Activated CD4-positive, alpha-beta T cell treated with anti-CD3 and anti-CD28 coated beads, Interleukin-2, amount 50 U/mL, for 24 hours (primary cell): ENCODE measurements at regions not wholly inside any gene's neighbourhood (a gene's known extent, or its start where the extent isn't known, plus 50 kb on each side); places are given as distances from the start of the nearest gene placed in this dataset.
"Not testable (repeated sequence)": the region's sequence is repeated elsewhere in the genome, so short reads cannot be mapped to it uniquely, and the experiment has no call there.

Source experiments
- DNase-seq, 2 donors: peaks; one replicate each; pipeline ENCODE4 v3.0.0-alpha.2; 2020; ENCODE audit warnings: low read depth in 1 of 2, low spot score in 1 of 2

DNA sequence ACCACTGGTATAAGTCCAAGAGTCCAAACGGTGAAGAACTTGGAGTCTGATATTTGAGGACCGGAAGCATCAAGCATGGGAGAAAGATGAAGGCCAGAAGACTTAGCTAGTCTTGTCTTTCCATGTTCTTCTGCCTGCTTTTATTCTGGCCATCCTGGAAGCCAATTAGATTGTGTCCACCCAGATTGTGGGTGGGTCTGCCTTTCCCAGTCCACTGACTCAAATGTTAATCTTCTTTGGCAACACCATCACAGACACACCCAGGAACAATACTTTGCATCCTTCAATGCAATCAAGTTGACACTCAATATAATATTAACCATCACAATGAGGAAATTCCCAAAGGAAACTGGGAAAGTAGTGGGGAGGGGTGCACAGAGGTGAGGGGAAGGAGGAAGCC lies 340.1 kb downstream of the BMP4 start:
- not testable (repeated sequence) for DNase-seq

DNA sequence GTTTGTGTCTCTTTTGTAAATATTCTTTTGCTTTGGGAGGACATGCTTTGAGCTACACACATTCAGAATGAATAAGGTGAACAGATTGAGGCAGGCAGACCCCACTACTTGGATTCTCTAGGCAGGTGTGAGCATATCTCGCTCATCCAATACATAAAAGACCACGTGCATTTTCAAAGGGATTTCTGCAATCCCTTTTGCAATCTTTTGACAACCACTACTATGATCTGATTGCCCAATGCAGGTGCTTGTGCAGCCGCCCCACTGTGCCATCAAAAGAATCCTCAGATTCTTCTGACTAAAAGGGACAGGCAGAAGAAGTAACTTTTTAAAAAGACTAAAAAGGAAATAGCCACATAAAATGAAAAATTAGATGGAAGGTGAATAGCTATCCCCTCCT lies 341.4 kb downstream of the BMP4 start:
- DNase-seq, result no peak

DNA sequence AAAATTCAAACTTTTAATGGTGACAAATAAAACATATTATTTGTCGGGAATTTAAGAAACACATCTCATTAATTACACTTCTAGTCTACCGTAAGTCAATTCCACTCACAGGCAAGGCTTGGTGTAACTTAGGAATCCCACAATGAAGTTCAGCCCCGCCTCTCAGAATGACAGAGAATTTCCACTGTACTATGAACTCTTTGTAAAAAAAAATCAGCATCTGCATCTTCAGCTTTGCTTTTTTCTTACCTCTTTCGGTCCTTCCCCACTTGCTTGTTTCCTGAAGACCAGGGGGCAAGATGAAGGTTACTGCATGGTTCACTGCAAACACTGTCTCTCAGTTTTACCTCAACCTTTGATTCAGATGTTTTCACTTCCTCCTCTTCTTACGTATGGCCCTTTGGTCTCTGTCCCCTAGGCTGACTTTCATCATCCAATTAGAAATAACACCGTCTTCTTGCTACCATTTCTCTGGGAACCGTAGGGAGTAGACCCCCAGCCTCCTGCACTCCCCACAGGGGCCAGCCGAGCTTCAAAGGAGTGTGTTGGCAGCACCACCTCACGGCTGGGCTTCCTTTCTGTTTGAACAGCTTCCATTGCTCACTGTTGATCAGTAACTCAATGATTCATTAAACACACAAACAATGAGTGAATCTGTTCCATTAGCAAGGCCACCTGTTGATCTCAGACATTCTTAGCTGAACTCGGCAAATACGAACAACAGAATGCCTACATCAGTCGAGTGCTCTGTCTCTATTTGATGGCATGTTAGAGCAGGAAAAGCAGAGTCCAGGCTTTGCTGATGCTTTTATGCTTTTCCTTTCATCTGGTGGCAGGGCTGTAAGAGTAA lies 343.0 kb downstream of the BMP4 start:
- DNase-seq, result no peak

DNA sequence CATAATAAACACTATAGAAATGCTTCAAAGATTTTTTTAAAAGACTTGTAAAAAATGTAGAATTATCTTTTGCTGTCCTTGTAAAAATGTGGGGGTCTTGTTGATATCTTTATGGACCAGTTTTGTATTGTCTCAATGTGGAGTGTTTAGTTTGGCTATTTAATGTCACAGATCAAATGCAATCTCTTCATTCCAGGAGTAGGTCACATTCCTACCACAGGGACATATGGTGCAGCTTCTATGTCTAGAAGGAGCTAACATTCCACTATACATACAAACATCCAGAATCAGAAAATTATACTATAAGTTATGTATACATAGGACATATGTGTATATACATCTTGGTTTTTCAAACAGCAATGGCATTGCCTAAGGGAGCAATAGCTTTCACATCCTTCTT lies 345.7 kb downstream of the BMP4 start:
- DNase-seq, result no peak

DNA sequence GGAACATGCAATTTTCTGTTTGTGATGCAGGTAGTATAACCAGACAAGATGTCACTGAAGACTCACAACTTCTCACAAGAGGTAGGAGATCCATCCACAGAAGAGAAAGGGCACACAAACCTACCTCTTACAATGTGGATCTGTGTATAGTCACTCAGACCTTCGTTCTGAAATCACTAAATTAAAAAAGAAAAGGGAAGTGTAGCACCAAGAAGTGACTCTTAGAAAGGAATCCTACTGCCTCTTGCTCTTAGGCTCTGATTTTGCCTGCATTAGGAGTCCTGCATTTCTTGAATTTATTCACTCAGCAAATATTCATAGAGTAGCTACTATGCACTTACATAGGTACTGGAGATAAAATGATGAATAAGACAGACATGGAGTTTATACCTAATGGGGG lies 347.6 kb downstream of the BMP4 start:
- DNase-seq, result no peak

DNA sequence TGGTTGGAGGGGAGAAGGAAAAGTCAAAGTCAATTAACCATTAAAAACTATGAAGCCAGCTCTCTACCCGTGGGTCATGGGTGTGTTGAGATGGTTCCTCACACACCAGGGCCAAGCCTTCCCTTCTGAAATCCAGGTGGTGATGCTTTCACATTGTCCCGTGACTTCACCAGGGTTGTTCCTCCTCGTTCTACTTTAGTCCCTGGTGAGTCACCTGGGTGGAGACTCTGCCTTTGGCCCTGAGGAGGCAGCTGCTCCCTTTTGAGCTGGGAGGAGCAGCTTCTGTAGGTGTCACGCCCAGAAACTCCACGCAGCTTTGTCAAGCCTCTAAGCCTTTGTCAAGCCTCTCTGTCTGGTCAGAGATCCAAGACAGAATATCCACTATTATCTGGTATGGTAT lies 348.3 kb downstream of the BMP4 start:
- no peak for DNase-seq

DNA sequence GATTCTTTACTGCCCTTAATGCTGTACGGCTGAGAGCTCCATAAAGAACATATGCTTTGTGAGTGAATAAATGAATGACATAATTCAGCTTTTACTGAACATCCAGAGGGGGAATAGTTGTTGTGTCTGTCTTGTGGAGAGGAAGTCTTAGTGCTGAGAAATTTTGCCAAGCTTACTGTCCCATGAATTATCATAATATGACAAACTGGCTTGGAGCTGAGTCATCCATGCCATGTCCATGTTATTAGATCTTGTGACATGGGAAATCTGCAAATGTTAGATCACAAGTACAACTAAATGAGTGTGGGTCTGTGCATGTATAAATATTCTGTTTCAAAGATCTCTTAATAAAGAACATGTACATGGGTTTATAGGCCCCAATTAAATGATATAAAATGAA lies 350.4 kb downstream of the BMP4 start:
- DNase-seq, result no peak

DNA sequence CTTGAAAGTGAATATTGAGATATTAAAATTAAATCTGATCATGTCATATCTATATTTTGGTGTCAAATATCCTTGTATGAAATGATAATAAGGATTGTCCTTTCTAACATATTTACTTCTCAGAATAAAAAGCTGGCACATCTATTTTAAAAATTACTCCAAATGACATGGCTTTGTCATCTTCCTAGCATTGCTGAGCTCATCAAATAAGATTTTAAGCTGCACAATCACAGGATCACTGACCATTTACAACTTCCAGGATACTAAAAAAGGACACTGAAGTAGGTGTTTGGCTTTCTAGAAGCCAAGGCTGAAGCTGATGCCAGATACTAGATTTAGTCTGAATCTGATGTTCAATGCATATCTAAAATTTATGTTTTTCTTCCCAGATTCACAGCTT lies 351.1 kb downstream of the BMP4 start:
- no peak for DNase-seq

DNA sequence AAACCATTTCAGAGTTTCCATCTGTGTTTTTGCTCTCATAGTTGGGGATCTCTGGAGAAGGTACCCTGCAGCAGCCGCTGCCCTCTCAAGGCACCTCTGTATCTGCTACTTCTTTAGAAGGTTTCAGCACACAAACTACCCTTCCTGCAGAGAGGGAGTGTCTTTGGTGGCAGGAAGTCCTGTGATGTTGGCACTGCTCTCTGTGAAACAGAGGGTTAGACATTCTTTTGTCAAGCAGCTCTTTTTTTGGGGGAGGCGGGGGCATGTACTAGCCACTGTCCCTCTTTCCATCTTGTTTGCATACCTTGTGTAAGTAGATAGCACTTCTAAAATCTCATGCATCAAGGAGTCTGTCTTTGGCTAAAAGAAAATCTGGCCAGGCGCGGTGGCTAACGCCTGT lies 352.6 kb downstream of the BMP4 start:
- no peak for DNase-seq

DNA sequence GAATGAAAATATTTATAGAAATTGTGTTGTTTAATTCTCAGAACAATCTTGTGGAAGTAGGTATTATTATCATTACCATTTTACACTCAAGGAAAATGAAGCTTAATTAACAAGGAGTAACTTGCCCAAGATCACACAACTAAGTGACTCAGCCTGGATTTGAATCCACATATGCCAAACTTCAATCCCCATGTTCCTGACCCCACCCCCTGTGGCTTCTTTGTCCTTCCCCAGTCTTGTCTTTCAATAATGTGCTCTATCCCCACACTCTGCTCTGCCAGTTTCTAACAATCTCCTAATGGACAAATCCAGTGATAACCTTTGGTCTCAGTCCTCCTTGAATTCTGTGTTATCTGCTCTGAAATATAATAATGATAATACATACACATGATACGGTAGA lies 355.2 kb downstream of the BMP4 start:
- no peak for DNase-seq

DNA sequence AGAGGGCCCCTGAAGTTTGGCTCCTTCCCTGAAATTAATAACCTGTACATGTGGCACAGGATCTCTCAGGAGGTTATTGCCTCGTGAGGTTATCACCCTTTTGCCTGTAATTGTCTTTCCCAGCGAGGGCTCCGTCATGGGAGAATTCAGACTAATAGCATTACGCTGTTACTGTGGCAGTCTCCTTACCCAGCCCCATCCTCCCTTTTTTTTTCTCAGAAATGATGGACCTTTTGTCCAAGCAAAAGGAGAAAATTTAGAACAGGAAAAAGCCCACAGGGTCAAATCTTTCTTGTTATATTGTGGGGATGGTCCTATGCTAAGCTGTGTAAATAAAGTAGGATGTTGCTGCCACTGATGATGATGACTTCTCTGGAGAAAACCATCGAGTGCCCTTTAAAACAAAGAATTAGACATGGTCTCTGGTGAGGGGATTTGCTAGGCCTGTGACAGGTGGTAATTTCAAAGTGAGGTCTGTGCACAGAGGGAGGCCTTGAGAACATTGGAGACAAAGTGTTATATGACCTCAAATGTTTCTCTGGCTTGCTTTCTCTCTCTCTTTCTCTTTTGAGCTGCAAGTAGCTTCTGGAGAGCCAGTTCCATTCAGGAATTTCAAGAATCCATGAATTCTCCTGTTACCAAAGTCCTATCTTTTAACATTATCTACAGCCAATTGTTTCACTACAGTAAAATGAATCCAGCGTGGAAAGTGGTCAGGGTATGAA lies 357.2 kb downstream of the BMP4 start:
- no peak for DNase-seq

DNA sequence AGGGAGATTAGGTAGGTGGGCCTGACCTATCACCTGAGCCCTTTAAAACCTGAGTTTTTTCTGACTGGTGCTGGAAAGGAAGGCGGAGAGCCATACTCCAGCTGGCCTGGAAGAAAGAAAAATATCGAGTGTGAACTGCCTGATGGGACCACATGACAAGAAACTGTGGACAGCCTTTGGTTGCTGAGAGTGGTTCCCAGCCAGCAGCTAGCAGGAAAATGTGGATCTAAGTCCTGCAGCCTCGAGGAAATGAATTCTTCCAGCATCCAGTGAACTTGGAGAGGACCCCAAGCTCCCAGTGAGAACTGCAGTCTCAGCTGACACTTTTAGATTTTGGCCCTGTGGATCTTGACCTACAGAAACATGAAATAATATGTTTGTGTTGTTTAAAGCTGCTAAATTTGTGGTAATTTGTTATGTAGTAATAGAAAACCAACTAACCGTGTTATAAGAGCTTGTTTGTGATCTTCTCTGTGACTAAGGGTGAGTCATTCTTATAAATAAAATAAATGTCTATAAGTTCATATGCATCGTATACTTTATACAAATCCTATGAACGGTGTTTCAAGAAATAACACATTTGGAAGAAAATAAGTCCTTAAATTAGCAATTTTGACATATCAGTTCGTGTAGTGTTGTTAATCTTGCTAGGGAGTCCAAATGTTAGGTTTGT lies 359.6 kb downstream of the BMP4 start:
- no peak for DNase-seq

DNA sequence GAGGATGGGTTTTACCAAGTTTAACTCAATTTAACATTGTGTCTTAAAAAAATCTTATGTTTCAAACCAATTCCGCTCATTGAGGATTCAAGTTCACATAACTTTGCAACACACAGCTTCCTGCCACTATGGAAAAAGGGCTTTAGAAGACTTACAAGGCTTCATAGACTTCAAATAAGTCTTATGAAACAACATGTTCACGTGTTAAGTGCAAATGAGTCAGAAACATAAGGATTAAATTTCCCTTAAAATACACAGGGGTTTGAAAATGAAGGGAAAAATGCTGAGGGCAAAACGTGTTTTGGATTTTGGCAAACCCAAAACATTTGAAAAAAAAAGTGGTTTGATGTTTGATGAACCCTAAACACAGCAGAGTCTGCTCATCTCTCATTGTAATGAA lies 364.8 kb downstream of the BMP4 start:
- DNase-seq, result no peak

DNA sequence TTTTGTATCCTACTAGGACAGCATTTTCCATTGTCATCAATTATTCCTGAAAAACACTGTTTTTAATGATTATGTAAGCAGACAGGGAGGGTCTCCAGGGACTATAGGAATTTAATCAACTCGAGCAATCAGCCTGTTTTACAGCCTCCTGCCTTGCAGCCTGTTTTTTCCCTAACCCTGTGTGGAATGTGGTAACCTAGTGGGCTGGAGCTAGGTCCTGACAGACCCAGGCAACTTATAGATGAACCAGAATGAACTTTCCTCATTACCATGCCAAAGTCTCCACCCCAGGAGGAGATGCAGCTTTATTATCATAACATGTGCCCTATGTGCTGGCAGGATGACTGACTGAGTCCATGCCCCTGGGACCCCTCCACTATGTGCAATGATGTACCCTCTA lies 375.1 kb downstream of the BMP4 start:
- no peak for DNase-seq

DNA sequence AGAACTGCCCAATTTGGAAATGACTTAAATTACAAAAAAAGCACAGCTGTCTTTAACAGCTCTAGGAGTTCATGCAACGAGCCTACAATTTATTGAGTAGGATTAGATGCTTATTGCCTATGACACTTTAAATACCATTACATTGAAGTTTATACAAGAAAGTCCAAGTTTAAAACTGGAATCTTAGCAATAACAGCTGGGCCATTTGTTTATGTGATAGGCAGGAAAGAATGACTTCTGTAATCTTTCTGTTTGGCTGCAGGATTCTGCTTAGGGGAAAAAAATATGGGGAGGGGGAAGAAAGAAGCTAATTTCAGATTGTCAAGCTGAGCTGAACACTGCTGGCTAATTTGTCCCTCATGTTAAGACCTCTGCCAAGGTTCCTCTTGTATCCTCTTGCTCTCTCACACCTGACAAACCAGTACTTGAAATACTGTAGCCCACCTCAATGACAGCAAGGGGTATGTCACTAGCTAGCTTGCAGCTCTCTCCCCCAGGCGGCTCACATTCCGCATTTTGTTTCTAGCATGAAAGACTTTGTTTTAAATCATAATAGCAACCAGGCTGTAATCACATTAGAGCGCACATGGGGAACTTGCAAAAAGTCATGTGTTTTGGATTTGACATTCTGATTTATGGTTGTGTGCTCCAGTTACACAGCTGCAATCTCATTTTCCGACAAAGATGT lies 384.8 kb downstream of the BMP4 start:
- no peak for DNase-seq

DNA sequence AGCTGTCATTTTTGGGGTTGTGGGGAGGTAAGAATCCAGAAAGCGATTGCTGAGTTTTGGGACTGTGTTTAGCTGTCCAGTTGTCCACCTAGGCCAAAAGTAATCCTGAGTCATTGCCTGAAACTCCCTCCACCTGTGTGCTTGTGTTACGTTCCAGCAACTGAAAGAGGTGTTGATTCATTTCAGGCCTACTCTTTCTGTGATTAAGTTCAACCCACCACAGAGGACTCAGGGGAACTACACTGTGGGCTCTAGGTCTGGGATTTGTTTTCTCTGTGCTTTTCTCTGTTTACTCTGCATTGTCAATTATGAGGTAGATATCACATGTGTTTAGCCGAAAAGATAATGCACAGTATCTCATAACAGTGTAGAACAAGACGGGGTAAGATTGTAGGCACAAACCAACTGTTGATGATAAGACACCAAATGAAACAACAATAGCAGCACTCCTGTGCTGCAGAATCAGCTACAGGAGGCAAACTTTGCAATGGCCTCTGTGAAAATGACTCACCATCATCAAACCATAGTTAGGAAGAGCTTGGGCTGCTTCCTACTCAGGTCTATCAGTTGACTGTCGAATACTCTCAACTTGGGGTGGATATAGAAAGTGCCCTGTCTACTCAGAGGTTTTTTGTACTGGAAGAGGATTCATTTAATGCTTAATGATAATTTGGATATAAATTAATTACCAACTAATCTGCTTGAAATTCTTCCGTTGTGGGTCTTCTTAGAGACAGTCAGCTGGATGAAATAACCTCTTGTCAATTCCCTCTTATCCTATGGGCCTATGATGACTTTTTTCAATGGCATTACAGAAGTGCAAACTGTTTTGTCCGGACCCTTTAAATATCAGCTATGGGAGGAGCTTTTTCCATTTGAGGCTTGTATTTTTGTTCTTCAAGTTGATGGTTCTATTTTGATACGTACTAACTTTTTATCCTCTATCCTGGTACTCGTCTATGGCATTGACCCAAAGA lies 385.9 kb downstream of the BMP4 start:
- DNase-seq, result no peak

DNA sequence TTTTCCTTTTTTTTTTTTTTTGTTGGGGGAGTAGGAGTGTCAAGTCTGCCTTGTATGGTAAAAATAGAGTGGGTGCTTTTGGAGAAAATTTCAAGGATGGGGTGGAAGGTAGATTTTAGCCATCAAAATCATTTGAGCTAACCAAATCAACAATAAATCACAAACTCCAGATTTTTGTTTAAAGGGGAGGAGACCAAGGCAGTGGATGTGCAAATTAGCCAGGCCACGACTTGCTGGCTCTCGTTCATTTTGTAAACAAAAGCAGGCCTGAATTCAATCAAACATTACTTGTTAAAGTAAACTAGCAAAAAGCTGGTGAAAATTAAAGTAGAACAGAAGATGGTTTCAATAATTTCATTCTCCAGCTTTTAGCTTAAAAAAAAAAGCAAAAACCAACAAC lies 387.2 kb downstream of the BMP4 start:
- no peak for DNase-seq

DNA sequence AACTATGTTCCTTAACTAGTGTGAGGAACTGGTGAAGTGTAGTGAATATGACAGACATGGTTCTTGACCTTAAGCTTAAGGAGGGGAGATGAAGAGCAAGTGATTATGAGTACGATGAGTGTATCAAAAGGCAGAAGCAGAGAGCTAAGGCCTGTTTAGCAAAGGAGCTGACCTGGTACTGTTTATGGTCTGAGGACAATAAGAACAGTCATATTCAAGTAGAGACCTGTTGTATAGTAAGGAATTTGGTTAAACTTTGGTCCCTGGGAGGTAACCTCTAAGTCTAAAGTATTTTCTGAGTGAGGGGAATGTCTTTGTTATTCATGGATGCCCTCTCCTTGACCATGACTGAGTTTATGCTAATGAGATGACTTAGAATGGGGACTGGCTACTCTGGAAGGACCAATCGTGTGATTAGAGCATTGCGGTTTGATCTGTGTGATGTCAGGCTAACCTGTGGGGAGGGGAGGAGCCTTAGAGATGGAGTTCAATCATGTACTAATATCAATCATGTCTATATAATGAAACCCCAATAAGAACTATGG lies 389.3 kb downstream of the BMP4 start:
- no peak for DNase-seq

DNA sequence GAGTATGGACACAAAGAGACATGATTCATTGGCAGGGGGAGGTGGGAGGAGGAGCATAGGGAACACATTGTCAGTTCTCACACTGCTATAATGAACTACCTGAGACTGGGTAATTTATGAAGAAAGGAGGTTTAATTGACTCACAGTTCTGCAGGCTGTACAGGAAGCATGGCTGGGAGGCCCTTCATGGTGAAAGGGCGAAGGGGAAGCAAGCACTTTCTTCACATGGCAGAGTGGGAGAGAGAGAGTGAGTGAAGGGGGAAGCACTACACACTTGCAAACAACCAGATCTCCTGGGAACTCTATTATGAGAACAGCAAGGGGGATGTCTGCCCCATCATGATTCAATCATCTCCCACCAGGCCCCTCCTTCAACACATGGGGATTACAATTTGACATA lies 391.8 kb downstream of the BMP4 start:
- no peak for DNase-seq

DNA sequence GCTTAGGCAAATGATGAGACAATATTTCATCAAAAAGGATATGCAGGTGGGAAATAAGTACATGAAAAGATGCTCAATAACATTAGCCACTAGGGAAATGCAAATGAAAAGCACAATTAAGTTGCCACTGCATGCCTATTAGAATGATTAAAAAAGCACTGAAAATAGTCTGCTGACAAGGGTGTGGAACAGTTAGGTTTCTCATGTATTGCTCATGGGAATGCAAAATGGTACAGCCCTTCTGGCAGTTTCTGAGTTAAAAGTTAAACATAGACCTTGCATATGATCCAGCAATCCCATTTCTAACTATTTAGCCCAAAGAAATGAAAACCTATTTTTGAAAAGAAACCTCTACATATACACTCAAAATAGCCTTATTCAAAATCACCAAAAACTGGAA lies 393.0 kb downstream of the BMP4 start:
- no peak for DNase-seq
